Tibial nerve (tissue), 4 donors: ENCODE measurements at regions not wholly inside any gene's neighbourhood (a gene's known extent, or its start where the extent isn't known, plus 50 kb on each side); places are given as distances from the start of the nearest gene placed in this dataset.

ENCODE experiments used
- DNase-seq, 2 donors: peaks; one replicate each; pipeline ENCODE4 v3.0.0-alpha.2; 2019; ENCODE audit warnings: low spot score in 2 of 2
- H3K27ac ChIP-seq, 4 donors: fragments of 200-600 bp; sonication (generic) in 3 of 4; one replicate each; pipeline ENCODE4 v1.5.1; 2017 to 2019; ENCODE audit warnings: mild to moderate bottlenecking in 1 of 4
- H3K27me3 ChIP-seq, 2 donors: fragments of 200-600 bp; sonication (generic) in 1 of 2; one replicate each; pipeline versions ENCODE4 v1.5.1 to v1.6.0; 2017 to 2019
- H3K36me3 ChIP-seq, 3 donors: fragments of 200-600 bp; sonication (generic); one replicate each; pipeline ENCODE4 v1.5.1; 2018 to 2019
- H3K4me1 ChIP-seq, 4 donors: fragments of 200-600 bp; sonication (generic) in 3 of 4; one replicate each; pipeline ENCODE4 v1.5.1; 2017 to 2019
- H3K4me3 ChIP-seq, 4 donors: fragments of 200-600 bp; sonication (generic) in 3 of 4; one replicate each; pipeline ENCODE4 v1.5.1; 2017 to 2019; ENCODE audit warnings: mild to moderate bottlenecking in 1 of 4, moderate library complexity in 1 of 4
- H3K9me3 ChIP-seq, 4 donors: fragments of 200-600 bp; sonication (generic) in 3 of 4; one replicate each; pipeline ENCODE4 v1.5.1; 2017 to 2019
- EP300 ChIP-seq, 2 donors: sonication (generic); formaldehyde crosslinking; IDR thresholded peaks; one replicate each; pipeline ENCODE4 v1.6.1; 2017; ENCODE audit warnings: antibody characterized with exemption in 2 of 2, mild to moderate bottlenecking in 1 of 2
- POLR2A ChIP-seq, 2 donors: fragments of 450-650 bp; IDR thresholded peaks; one replicate each; pipeline ENCODE4 v1.6.1; 2017; ENCODE audit warnings: antibody characterized with exemption in 2 of 2, mild to moderate bottlenecking in 2 of 2, moderate library complexity in 2 of 2
- WGBS, 2 donors: methylation state at CpG; one replicate each; pipeline ENCODE4 v1.1.5; 2018; 5-methylcytosine and 5-hydroxymethylcytosine counted together
- TF ChIP-seq, protein P1 (sequence below), 5 experiments: fragments of 200-600 bp in 3 of 5; fragments of 450-650 bp in 2 of 5; sonication (generic) in 3 of 5; IDR thresholded peaks; one replicate each; pipeline ENCODE4 v1.5.1; 2016 to 2019; ENCODE audit warnings: antibody characterized with exemption in 5 of 5, mild to moderate bottlenecking in 3 of 5, moderate library complexity in 2 of 5

GRCh38 chr10:128922172-128922571, 544.9 kb upstream of the MGMT start:
- TF ChIP-seq POLR2A (IDR thresholded peaks at IDR 0.05) (no peak), EP300 (IDR thresholded peaks at IDR 0.05) (peak in 1 of 2 donors; percentile 67)
- TF ChIP-seq, protein P1, sequence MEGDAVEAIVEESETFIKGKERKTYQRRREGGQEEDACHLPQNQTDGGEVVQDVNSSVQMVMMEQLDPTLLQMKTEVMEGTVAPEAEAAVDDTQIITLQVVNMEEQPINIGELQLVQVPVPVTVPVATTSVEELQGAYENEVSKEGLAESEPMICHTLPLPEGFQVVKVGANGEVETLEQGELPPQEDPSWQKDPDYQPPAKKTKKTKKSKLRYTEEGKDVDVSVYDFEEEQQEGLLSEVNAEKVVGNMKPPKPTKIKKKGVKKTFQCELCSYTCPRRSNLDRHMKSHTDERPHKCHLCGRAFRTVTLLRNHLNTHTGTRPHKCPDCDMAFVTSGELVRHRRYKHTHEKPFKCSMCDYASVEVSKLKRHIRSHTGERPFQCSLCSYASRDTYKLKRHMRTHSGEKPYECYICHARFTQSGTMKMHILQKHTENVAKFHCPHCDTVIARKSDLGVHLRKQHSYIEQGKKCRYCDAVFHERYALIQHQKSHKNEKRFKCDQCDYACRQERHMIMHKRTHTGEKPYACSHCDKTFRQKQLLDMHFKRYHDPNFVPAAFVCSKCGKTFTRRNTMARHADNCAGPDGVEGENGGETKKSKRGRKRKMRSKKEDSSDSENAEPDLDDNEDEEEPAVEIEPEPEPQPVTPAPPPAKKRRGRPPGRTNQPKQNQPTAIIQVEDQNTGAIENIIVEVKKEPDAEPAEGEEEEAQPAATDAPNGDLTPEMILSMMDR (IDR thresholded peaks at IDR 0.05) = peak in 1 of 5 experiments; percentile 12
- peaks cover 0 to 5% (median 0%) of the 10 kb centered on the region in 4 donors for H3K4me1 ChIP-seq
- H3K9me3 ChIP-seq = no peaks in the 10 kb centered on the region
- H3K27ac ChIP-seq = no peak overlapping the region
- WGBS, 2 donors = 48 to 50% methylated on average over 2 of the region's 2 CpGs
- H3K36me3 ChIP-seq = no peaks in the 10 kb centered on the region
- H3K27me3 ChIP-seq = no peaks in the 10 kb centered on the region
- no peak overlapping the region for H3K4me3 ChIP-seq
- DNase-seq = peak in 1 of 2 donors; percentile 48

DNA sequence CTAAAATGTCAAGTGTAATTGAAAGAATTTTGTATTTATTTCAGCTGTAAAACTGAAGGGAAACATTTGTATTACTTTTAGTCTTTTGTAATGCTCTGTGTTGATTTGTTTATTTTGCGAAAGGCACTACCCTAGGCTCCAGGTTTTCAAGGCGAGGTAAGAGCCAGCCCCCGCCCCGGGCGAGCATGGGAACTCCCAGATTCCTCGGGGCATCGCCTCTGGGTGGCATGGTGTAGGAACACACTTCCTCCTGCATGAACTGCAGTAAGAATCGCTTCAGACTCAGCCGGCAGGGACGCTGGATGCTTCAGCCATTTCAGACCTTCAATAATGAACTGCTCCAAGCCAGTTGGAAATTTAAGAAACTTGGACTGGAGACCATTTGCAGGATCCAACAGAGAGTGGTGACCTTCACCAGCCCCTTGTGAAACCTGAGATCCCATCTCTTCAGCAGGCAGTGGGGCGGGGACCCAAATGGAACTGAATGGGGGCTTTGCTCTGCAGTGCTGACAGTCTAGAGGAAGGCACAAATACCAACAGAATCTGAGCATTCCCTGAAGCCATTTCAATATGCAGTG, 544.3 kb upstream of the MGMT start:
- no peaks in the 10 kb centered on the region for H3K27me3 ChIP-seq
- WGBS, 2 donors = 59 to 66% methylated on average over 11 of the region's 11 CpGs
- H3K27ac ChIP-seq = peak overlapping the region in 2 of 4 donors; percentile 17 to 29
- no peak overlapping the region for H3K4me3 ChIP-seq
- TF ChIP-seq EP300 (IDR thresholded peaks at IDR 0.05) = no peak
- TF ChIP-seq POLR2A (IDR thresholded peaks at IDR 0.05) = no peak
- TF ChIP-seq, protein P1 (IDR thresholded peaks at IDR 0.05) = no peak
- no peak for DNase-seq
- peaks cover 0 to 10% (median 0%) of the 10 kb centered on the region in 4 donors for H3K4me1 ChIP-seq
- no peaks in the 10 kb centered on the region for H3K9me3 ChIP-seq
- H3K36me3 ChIP-seq = no peaks in the 10 kb centered on the region

GRCh38 chr10:128924918-128925317, 542.1 kb upstream of the MGMT start:
- DNase-seq = no peak
- peaks cover 0 to 29% (median 0%) of the 10 kb centered on the region in 4 donors for H3K4me1 ChIP-seq
- no peaks in the 10 kb centered on the region for H3K27me3 ChIP-seq
- no peak for TF ChIP-seq POLR2A (IDR thresholded peaks at IDR 0.05)
- TF ChIP-seq, protein P1 (IDR thresholded peaks at IDR 0.05) = no peak
- WGBS, 2 donors = 86 to 89% methylated on average over 3 of the region's 4 CpGs
- H3K9me3 ChIP-seq = no peaks in the 10 kb centered on the region
- H3K27ac ChIP-seq = no peak overlapping the region
- no peaks in the 10 kb centered on the region for H3K36me3 ChIP-seq
- H3K4me3 ChIP-seq = no peak overlapping the region

- H3K4me3 ChIP-seq = no peak overlapping the region
- peaks cover 0 to 33% (median 0%) of the 10 kb centered on the region in 4 donors for H3K4me1 ChIP-seq
- peak overlapping the region in 2 of 4 donors; percentile 38 to 78 for H3K27ac ChIP-seq
- no peaks in the 10 kb centered on the region for H3K27me3 ChIP-seq
- H3K9me3 ChIP-seq = no peaks in the 10 kb centered on the region
- H3K36me3 ChIP-seq = no peaks in the 10 kb centered on the region
- TF ChIP-seq EP300 (IDR thresholded peaks at IDR 0.05) (no peak), POLR2A (IDR thresholded peaks at IDR 0.05) (no peak)
- TF ChIP-seq, protein P1 (IDR thresholded peaks at IDR 0.05) = no peak
- WGBS, 2 donors = 60 to 61% methylated on average over 11 of the region's 11 CpGs
- no peak for DNase-seq
Measured at GRCh38 chr10:128926711-128927110, 540.3 kb upstream of the MGMT start.

- WGBS, 2 donors = 37 to 47% methylated on average over 20 of the region's 20 CpGs
- peak in 1 of 2 donors; percentile 32 for DNase-seq
- Histone ChIP-seq H3K27me3 (no peaks in the 10 kb centered on the region), H3K27ac (peak overlapping the region in 2 of 4 donors; percentile 58 to 78), H3K36me3 (no peaks in the 10 kb centered on the region), H3K4me3 (no peak overlapping the region), H3K9me3 (no peaks in the 10 kb centered on the region), H3K4me1 (peaks cover 0 to 33% (median 0%) of the 10 kb centered on the region in 4 donors)
- TF ChIP-seq, protein P1 (IDR thresholded peaks at IDR 0.05) = no peak
- peak in 1 of 2 donors; percentile 41 for TF ChIP-seq EP300 (IDR thresholded peaks at IDR 0.05)
Measured at GRCh38 chr10:128927497-128928161, 539.4 kb upstream of the MGMT start.
